ENCODE measurements at regions not wholly inside any gene's neighbourhood (a gene's known extent, or its start where the extent isn't known, plus 50 kb on each side); places are given as distances from the start of the nearest gene placed in this dataset.
"Not testable (repeated sequence)": the region's sequence is repeated elsewhere in the genome, so short reads cannot be mapped to it uniquely, and the experiment has no call there.

GRCh38 chr2:125259451-125259850, 1234.4 kb downstream of the CNTNAP5 start:
- Histone ChIP-seq H3K4me1 (no peaks in the 10 kb centered on the region), H3K27ac (no peak overlapping the region), H3K27me3 (no peaks in the 10 kb centered on the region), H3K4me3 (no peak overlapping the region), H3K9me3 (peaks cover 0 to 9% (median 0%) of the 10 kb centered on the region in 4 donors), H3K36me3 (no peaks in the 10 kb centered on the region)
- DNase-seq: peak in 1 of 2 donors; percentile 2
- 46 to 74% (median 54%) methylated on average over 6 of the region's 6 CpGs for WGBS, 5 donors
- TF ChIP-seq EP300 (IDR thresholded peaks at IDR 0.05): no peak
- no peak for TF ChIP-seq POLR2AphosphoS5 (IDR thresholded peaks at IDR 0.05)
- no peak for TF ChIP-seq POLR2A (IDR thresholded peaks at IDR 0.05)
- TF ChIP-seq CTCF (IDR thresholded peaks at IDR 0.05): no peak
- intact Hi-C loops (cut with DNase I; ENCODE audit: low total_unique reads): no loop called here

- H3K27ac ChIP-seq; H3K36me3 ChIP-seq; H3K27me3 ChIP-seq; H3K4me3 ChIP-seq; H3K9me3 ChIP-seq; DNase-seq; intact Hi-C loops (cut with DNase I; ENCODE audit: low total_unique reads); H3K4me1 ChIP-seq: not testable (repeated sequence)
Measured at GRCh38 chr2:125260366-125260930, 1235.4 kb downstream of the CNTNAP5 start.

GRCh38 chr2:125264453-125264852, 1239.4 kb downstream of the CNTNAP5 start:
- 67 to 94% (median 82%) methylated on average over 1 of the region's 1 CpG for WGBS, 5 donors
- H3K27ac ChIP-seq: no peak overlapping the region
- DNase-seq: no peak
- no peaks in the 10 kb centered on the region for H3K27me3 ChIP-seq
- H3K9me3 ChIP-seq: peaks cover 0 to 6% (median 0%) of the 10 kb centered on the region in 4 donors
- H3K36me3 ChIP-seq: no peaks in the 10 kb centered on the region
- intact Hi-C loops (cut with DNase I; ENCODE audit: low total_unique reads): no loop called here
- TF ChIP-seq POLR2A (IDR thresholded peaks at IDR 0.05): no peak
- TF ChIP-seq CTCF (IDR thresholded peaks at IDR 0.05): no peak
- no peak for TF ChIP-seq EP300 (IDR thresholded peaks at IDR 0.05)
- TF ChIP-seq POLR2AphosphoS5 (IDR thresholded peaks at IDR 0.05): no peak
- no peak overlapping the region for H3K4me3 ChIP-seq
- H3K4me1 ChIP-seq: no peaks in the 10 kb centered on the region

- no peak for DNase-seq
- Histone ChIP-seq H3K4me1 (no peaks in the 10 kb centered on the region), H3K36me3 (no peaks in the 10 kb centered on the region), H3K9me3 (no peaks in the 10 kb centered on the region), H3K27me3 (no peaks in the 10 kb centered on the region), H3K27ac (no peak overlapping the region), H3K4me3 (no peak overlapping the region)
- TF ChIP-seq POLR2A (IDR thresholded peaks at IDR 0.05) (no peak), CTCF (IDR thresholded peaks at IDR 0.05) (no peak), POLR2AphosphoS5 (IDR thresholded peaks at IDR 0.05) (no peak), EP300 (IDR thresholded peaks at IDR 0.05) (no peak)
- WGBS, 5 donors: 76 to 86% (median 80%) methylated on average over 2 of the region's 2 CpGs
- intact Hi-C loops (cut with DNase I; ENCODE audit: low total_unique reads): no loop called here
Measured at GRCh38 chr2:125267683-125268082, 1242.6 kb downstream of the CNTNAP5 start.

- no peaks in the 10 kb centered on the region for H3K36me3 ChIP-seq
- no peak overlapping the region for H3K4me3 ChIP-seq
- peaks cover 0 to 6% (median 0%) of the 10 kb centered on the region in 4 donors for H3K9me3 ChIP-seq
- H3K4me1 ChIP-seq: no peaks in the 10 kb centered on the region
- TF ChIP-seq POLR2AphosphoS5 (IDR thresholded peaks at IDR 0.05): no peak
- no peak for TF ChIP-seq EP300 (IDR thresholded peaks at IDR 0.05)
- no peak for TF ChIP-seq CTCF (IDR thresholded peaks at IDR 0.05)
- TF ChIP-seq POLR2A (IDR thresholded peaks at IDR 0.05): no peak
- intact Hi-C loops (cut with DNase I; ENCODE audit: low total_unique reads): no loop called here
- WGBS, 5 donors: 44 to 79% (median 68%) methylated on average over 1 of the region's 1 CpG
- peak in 1 of 2 donors; percentile 13 for DNase-seq
- no peaks in the 10 kb centered on the region for H3K27me3 ChIP-seq
- H3K27ac ChIP-seq: no peak overlapping the region
Measured at GRCh38 chr2:125272651-125273050, 1247.6 kb downstream of the CNTNAP5 start.

Measured in stomach (tissue), 8 donors.